Stimulated activated CD4-positive, alpha-beta T cell treated with anti-CD3 and anti-CD28 coated beads, TNF-alpha, amount 100 ng/mL, for 48 hours (primary cell): ENCODE measurements at regions not wholly inside any gene's neighbourhood (a gene's known extent, or its start where the extent isn't known, plus 50 kb on each side); places are given as distances from the start of the nearest gene placed in this dataset.
"Not testable (repeated sequence)": the region's sequence is repeated elsewhere in the genome, so short reads cannot be mapped to it uniquely, and the experiment has no call there.

Experiments used
- DNase-seq, 3 donors: peaks; one replicate each; pipeline ENCODE4 v3.0.0-alpha.2; 2020; ENCODE audit warnings: low read depth in 3 of 3

DNA sequence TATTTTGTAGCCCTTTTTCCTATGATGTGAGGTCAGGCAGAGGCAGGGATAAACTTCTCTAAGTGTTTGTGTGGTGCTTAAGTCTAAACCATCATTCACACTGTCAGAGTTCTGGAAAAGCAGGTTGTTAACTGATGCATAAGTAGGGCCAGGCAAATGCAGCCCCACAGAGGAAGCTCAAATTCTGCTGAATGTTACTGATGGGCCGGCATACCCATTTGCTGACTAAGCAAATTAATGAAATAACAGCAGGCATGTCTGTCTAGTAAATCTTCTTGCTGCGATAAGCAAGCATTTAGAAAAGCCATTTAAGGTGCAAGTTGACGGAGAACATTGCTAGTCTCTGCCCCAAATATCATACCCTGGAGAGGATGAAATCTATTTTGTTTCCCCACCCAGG, 523.2 kb upstream of the CCDC196 start:
- no peak for DNase-seq

DNA sequence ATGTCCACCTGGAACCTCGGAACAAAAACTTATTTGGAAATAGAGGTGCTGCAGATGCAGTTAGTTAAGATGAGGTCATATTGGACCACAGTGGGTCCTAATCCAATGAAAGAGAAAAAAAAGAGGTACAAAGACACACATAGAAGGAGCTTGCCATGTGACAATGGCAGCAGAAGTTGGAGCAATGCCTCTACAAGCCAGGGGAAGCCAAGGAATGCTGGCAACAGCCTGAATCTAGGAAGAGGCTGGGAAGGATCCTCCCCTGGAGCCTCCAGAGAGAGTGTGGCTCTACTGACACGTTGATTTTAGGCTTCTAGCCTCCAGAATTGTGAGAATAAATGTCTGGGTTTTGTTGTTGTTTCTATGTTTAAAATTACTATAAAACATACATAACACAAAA, 521.8 kb upstream of the CCDC196 start:
- no peak for DNase-seq

DNA sequence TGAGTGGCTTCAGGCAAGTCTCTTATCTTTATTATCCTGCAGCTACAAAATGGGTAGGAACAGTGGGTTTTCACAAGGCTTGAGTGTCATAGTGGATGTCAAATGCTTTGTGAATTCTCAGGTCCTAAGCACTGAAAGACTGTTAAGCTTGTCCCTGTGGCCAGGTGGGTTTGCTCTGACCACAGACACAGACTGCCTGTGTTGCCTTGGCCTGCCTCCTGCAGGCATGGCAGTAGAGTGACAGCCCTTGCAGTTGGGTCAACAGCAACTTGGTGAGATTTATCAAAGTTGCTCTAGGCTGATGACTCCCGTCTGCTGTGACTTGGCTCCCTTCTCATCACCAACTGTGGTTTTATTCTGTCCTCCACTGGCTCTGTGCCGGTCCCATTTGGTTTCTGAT, 520.0 kb upstream of the CCDC196 start:
- DNase-seq = no peak

DNA sequence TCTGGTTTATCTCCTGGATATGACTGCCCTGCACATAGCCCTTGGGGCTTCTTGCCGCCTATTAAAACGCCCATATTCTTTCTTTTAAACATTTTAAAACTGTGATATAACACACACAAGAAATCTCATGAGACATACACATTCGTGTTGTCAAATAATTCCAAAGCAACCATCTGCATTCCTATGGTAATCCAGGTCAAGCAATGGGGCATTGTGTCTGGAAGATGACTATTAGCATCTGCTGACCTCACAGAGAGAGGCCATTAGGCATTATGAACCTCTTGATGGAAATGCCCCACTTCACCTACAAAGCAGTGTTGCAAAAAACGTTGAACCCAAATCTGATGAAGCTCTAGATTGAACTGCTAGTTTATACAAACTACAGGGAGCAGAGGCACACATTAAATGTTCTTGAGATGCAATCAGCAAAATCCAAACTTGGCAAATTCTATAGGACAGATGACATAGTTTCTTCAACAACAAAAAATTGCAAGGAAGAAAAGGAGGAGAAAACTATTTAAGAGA, 513.8 kb upstream of the CCDC196 start:
- no peak for DNase-seq

DNA sequence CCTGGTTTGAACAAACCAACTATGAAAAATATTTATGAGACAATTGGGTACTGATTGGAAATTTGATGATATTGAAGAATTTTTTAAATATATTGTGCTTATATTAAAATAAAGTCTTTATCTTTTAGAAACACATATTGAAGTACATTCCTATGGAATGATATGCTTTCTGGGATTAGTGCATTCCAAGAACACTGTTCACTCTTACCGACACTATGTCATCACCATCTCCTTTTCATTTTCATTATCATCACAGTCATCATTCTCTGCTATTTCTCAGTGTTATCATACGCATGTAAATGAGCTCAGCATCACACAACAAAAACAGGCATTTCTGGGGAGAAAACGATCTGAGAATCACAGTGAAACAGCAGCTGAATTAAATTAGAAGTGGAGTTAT, 513.3 kb upstream of the CCDC196 start:
- no peak for DNase-seq

DNA sequence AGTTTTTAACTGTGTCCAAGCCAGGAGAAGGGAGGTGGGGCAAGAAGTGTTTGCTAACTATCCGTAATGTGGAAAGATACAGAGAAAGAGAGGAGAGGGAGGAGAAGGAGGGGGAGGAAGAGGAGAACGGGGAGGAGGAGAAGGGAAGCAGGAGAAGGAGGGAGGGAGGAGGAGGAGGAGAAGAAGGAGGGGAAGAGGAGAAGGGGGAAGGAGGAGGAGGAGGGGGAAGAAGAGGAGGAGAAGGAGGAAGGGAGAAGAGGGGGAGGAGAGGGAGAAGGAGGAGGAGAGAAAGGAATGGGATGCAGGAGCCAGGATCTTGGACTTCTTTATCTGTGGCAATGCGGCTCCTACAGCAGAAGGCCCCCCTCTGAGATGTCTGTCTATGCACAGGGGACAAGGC, 510.3 kb upstream of the CCDC196 start:
- no peak for DNase-seq

DNA sequence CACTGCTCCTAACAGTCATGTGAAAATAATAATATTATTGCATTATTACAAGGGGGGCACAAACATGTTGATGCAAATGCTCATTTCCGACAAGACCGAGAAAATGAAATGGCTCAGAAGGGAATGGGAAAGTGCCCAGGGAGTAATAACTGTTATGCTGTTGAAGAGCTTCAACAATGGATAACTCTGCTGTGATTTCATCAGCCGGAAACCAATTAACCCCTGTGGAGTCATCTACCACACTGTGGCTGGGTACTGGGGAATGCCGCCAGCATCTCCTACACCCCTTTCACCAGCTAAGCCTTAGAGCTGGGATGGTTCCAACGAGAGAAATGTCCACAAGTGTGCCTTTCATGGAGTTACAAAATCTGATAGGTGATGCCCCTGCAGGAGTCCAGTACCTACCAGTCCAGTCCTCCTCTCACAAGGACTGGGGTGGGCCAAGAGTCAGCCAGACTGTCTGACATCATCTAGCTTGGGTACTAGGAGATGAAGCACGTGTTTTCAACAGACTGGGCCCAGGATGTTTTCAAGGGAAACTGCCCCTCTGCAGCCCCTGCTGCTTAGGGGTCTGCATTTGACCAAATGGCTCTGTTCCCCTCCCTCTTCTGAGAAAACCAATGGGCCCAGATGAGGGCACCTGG, 509.3 kb upstream of the CCDC196 start:
- no peak for DNase-seq

DNA sequence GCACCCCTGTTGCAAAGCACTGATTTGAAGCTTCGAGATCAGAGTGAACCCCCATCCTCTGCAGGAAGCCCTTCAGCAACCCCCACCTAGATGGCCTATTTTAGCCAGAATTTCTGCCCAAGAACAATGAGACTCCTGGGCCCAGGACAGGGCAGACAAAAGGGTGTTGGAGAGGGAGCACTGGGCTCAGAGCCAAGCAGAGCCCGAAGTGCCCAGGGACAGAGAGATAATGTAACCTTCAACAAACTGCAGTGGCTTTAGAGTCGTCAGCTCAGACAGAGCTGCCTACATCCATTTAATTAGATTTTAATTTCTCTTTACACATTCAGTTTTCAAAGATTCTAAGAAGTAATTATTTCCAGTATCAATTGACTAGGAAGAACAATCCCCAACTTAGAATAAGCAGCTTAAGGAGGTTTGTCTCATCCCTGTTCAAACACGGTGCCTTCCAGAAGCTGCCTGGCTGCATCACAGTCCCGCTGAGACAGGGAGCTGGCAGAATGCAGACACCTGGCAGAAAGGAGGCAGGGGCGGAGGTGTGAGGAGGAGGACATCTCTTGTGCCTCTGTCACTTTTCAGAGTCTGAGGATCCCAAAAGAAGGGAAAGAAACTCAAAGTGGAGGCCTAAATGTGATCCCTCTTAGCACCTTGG, 504.9 kb upstream of the CCDC196 start:
- no peak for DNase-seq

DNA sequence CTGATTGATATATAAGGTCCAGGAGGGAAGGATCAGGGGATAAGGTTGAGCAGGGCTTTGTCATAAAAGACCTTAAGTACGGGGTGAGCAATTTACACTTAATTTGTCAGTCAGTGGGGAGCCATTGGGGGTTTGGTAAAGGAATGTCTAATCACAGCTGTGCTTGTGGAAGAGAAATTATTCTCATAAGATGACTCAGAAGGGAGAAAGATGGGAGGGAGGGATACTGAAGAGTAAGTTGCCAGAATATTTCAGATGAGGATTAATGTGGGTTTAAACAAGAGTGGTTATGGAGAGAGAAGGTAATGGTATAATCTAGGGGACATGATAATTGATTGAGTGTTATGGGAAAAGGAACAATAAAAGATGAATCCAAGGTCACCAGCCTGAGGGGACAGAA, 500.1 kb upstream of the CCDC196 start:
- DNase-seq = no peak

DNA sequence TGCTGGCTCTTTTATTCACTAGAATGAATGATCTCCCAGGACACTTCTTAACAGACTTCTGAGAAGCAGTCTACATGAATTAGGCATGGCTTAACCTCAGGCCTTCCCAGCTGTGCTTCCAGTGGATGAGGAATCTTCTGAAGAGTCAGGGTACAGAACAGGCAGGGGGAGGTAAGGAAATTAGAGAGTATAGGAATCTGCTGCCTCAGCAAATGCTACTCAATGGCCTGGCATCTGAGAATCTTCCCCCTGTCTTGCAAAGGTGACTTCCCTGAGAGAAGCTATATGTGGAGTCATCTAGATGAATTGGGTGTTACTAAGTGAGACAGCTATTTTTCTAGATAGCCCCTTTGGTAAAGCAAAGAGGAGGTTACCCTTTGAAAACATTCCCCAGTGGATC, 496.2 kb upstream of the CCDC196 start:
- DNase-seq = no peak

DNA sequence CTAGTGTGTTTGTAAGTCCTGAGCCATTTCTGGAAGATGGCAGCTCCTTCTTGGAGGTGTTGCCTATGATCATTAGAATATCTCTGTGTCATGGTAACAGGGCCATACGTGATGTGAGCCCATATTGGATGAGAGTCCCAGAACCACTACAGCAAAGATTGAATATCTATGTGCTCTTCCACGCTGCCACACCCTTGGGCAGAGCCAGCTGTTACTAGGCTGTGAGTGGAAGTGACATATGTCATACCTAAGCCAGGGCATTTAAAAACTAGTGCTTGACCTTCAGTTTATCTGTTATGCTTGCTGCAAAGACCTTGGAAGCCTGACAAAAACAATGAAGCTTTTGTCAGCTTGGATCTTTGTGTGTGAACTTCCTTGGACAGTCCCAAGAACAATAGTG, 495.1 kb upstream of the CCDC196 start:
- no peak for DNase-seq

DNA sequence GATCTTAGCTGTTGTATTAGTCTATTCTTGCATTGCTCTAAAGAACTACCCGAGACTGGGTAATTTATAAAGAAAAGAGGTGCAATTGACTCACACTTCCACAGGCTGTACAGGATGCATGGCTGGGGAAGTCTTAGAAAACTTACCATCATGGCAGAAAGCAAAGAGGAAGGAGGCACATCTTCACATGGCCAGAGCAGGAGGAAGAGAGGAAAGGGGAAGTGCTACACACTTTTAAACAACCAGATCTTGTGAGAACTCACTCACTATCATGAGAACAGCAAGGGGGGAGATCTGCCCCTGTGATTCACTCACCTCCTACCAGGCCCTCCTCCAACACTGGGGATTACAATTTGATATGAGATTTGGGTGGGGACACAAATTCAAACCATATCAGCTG, 494.2 kb upstream of the CCDC196 start:
- DNase-seq = not testable (repeated sequence)

DNA sequence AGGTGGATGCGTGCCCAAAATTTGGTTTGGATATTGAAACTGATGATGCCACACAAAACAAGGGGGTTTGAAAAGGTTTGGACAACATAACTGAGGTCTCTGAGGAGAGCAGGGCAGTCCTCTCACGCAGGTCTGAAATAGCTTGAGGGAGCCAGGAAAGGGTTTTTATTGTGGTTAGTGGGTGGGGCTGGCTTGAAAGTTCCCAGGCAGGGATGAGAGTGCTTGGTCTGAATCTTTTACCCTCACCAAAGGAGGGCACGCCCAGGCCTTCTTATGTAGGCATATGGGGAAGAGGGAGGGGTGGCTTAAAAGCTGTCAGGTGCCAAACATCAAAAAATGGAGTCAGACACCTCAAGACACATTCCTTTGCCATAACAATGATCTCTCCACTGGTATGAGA, 493.1 kb upstream of the CCDC196 start:
- DNase-seq = no peak

DNA sequence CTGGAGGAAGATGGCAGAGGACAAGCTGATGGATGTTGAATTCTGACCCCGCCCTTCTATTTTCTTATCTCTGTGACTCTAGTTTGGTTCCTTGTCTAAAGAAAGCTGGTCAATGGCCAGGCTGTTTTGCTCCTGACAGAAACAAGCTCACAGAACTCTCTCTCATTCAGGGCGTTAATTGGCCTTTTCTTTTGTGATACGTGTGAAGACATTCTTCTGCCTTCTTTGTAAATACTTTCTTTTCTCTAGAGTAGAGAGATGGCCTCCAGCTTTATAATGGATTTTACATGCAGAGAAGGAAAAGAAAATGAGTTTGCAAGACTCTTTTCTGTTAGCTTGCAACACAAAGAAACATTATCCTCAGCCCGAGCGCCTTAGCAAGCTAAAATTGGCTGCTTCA, 492.2 kb upstream of the CCDC196 start:
- no peak for DNase-seq

DNA sequence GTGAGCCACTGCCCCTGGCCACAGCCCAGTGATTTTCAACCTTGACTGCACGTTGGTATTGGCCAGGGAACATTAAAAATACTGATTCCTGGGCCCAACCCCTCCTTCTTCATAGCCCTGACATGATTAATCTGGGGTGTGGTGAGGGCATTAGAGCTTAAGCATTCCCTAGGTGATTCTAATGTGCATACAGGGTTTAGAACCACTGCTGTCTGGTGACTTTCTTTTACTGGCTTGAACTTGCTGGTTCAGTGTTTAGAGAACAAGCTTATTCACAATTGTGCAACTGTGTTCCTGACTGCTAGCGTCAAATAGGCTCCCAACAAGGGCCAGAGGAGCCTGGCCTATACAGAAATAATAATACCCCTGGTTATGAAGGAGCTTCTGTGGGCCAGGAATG, 488.8 kb upstream of the CCDC196 start:
- no peak for DNase-seq

DNA sequence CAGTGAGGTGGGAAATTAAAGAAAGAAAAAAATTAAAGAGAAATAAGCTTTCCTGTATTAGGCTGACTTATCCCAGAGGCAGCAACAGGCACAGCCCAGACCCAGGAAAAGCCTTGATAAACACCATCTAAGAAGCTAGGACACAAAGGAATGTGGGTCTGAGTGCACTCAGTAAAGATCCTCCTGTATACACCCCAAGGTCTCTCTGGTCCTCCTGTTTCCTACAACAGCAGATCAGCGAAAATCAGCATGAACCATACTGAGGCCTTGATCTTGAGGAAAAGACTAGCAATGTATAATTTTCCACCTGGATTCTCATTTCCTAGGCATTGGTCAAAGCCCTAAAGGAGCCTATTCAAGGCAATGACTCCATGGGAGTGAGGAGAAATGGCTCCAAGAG, 486.3 kb upstream of the CCDC196 start:
- DNase-seq = no peak

DNA sequence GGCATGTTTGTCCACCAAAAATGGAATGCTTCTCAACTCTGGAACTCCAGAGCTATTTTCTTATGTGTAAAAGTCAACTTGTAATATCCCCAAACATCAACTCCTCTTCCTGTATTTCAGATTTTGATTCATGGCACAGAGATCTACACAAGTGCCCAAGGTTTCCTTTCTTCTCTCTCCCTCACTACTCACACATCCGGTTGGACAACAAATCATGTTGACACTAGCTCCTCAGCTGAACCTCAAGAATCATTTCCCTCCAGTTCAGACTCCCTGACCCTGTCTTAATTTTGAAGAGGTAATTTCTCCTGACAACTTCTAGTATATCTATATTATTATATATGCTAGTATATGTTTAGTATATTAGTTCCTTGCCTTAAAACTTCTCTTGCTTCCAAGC, 485.4 kb upstream of the CCDC196 start:
- no peak for DNase-seq

DNA sequence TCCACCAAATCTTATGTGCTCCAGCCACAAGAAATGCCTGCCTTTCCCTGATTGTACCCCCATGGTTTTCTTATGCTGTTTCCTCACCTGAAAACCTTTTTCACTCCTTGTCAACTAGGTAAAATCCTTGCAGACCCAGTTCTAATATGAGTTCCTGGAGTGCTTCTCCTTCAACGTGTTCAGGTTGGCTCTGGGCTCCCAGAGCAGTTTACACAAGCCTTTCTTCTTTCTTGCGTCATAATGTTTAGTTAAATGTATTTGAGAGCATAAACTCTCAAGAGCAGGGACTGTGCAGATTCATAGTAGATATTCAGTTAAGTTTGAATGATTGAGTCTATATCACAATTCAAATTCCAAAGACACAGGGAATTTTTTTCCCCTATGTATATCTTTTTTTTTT, 484.8 kb upstream of the CCDC196 start:
- DNase-seq = no peak

DNA sequence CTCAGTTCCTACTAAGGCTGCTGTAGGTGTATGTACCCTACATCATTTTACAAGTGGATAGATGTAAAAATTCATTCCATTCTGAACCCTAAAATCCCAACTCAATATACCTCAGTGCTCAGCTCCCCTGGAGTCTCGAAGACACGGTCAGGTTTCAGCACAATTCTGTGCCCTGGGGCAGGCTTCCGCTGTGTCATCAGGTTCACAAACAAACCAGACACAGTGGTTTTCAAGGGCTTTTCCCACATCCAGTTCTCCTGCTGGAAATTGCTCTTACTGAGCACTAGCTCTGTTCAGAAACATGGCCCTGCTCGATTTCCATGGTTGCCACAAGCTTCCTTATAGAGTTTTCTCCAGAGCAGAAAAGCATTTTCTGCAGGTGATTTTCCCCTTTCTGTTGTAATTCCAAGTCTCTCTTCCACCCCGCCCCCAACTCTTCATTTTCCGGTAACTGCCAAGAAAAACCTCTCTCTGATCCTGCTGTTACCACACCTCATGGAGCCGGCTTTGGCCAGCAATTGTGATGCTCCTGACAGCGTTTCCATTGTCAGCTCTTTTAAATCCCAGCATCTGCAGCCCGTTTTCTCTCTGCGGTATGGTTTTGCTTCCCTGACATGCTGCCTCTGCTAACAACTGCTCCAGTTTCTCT, 483.0 kb upstream of the CCDC196 start:
- no peak for DNase-seq

DNA sequence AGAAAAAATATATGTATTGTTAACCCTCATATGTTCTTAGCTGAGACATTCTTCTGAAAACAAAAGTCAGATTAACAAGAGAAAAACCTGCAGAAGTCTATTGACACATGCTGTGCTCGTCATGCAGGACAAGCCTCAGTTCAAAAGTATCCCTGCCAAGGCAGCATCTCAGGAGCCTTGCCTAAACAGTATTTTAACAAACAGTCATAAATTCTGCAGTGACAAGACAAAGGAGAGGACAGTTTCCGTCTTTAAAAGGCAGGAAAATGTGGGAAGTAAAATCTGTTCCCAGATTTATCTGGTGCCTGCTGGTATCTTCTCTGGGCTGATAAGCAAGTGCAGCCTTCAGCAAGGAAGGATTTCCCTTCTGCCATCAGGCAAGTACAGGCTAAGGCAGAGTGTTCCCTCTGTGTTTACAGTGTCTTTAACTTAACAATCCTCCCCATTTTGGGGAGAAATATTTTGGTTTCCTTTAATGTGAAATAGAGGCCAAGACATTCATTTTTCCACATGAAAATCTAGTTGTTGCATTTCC, 480.2 kb upstream of the CCDC196 start:
- DNase-seq = no peak

DNA sequence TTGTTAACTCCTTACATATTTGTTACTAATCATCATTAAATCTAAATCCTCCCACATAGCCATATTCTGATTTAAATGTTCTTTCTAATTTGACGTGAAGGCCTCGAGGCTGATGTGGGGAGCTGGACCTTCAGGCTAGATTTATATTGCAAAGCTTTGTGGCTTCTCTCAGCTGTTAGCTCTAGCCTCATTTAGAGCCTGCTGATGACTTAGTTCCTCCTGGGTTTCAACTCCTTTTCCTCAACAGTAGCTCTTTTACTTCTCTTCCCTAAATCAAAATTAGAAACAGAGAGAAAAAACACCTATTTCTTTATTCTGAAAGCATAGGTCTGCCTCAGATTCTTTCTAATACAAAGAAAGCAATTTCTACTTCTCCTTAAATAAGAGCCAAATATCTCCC, 477.5 kb upstream of the CCDC196 start:
- DNase-seq = no peak

DNA sequence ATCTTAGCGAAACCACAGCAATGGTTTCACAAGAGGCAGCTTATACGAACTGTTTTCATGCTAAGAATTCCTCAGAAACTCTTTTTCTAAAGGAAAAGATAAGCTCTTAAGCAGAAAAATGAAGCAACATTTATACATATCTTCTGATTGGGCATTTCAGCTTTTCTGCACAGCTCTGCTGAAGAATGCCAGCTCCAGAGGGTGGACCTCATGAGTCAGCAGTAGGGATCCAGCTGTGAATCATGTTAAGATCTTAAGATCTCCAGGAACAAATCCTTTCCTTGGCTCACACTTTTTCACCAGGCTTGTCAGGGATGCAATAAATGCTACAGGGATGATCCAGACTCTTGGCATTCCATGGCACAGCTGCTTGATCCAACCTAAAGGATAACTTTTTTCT, 477.1 kb upstream of the CCDC196 start:
- DNase-seq = no peak

DNA sequence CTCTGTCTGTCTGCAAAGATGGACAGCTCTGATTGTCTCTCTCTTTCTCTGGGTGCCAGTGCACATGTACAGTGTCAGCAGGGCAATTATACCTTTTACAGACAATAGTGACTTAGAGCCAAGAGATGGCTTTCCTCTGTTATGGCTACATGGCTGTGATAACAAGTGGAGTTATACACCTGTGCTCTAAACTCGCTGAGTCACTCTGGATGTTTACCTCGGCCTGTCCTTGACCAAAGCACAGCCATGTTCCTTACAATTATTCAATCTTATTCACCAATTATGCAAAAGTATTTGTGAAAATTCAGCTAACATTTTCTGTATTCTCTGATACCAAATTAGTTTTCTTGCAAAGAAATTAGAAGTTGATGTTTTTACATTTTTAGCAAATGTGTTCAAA, 475.5 kb upstream of the CCDC196 start:
- no peak for DNase-seq
